Liver (tissue), 8 donors: ENCODE measurements at regions not wholly inside any gene's neighbourhood (a gene's known extent, or its start where the extent isn't known, plus 50 kb on each side); places are given as distances from the start of the nearest gene placed in this dataset.

Experiments used
- DNase-seq: peaks from one replicate; pipeline ENCODE4 v3.0.0-alpha.2; 2017; ENCODE audit warnings: low spot score
- H3K27ac ChIP-seq, 2 donors: one replicate each; pipeline ENCODE4 v1.7.0; 2013; ENCODE audit warnings: inconsistent platforms in 2 of 2, low read length in 2 of 2, control low read depth in 1 of 2, low read depth in 1 of 2, mild to moderate bottlenecking in 1 of 2
- H3K27me3 ChIP-seq, 4 donors: one replicate each; pipeline versions ENCODE4 v1.6.1 to v1.7.0; 2013; ENCODE audit warnings: low read length in 3 of 4, inconsistent platforms in 1 of 4, mild to moderate bottlenecking in 1 of 4, moderate library complexity in 1 of 4; ENCODE audit not compliant: control insufficient read depth in 4 of 4, insufficient read depth in 4 of 4
- H3K36me3 ChIP-seq, 4 donors: one replicate each; pipeline versions ENCODE4 v1.6.1 to v1.7.0; 2013; ENCODE audit warnings: low read length in 3 of 4, mild to moderate bottlenecking in 3 of 4, low read depth in 1 of 4, moderate library complexity in 1 of 4; ENCODE audit not compliant: control insufficient read depth in 4 of 4, insufficient read depth in 3 of 4
- H3K4me1 ChIP-seq, 4 donors: one replicate each; pipeline versions ENCODE4 v1.6.1 to v1.7.0; 2013; ENCODE audit warnings: low read length in 3 of 4, mild to moderate bottlenecking in 3 of 4, moderate library complexity in 1 of 4; ENCODE audit not compliant: control insufficient read depth in 4 of 4, insufficient read depth in 4 of 4
- H3K4me3 ChIP-seq, 3 donors: one replicate each; pipeline versions ENCODE4 v1.6.1 to v1.7.0; 2013; ENCODE audit warnings: low read length in 3 of 3, control low read depth in 1 of 3, low read depth in 1 of 3, mild to moderate bottlenecking in 1 of 3
- H3K9ac ChIP-seq, 2 donors: one replicate each; pipeline ENCODE4 v1.7.0; 2013; ENCODE audit warnings: low read length in 2 of 2, mild to moderate bottlenecking in 2 of 2, moderate library complexity in 2 of 2, control low read depth in 1 of 2, low read depth in 1 of 2
- H3K9me3 ChIP-seq, 4 donors: one replicate each; pipeline versions ENCODE4 v1.6.1 to v1.7.0; 2013; ENCODE audit warnings: low read length in 3 of 4; ENCODE audit not compliant: control insufficient read depth in 4 of 4
- EGR1 ChIP-seq, 2 donors: IDR thresholded peaks; 2 replicates each; pipeline ENCODE4 v1.6.1; 2016 to 2018; ENCODE audit warnings: antibody characterized with exemption in 2 of 2, low read depth in 2 of 2
- FOXA1 ChIP-seq: IDR thresholded peaks from 2 replicates; pipeline ENCODE4 v1.6.1; 2016; ENCODE audit warnings: antibody characterized with exemption
- FOXA2 ChIP-seq: IDR thresholded peaks from 2 replicates; pipeline ENCODE4 v1.6.1; 2016; ENCODE audit warnings: antibody characterized with exemption
- GABPA ChIP-seq, 2 donors: IDR thresholded peaks in 1 of 2; conservative IDR thresholded peaks in 1 of 2; 2 replicates each; pipeline ENCODE4 v1.6.1; 2016; ENCODE audit warnings: antibody characterized with exemption in 2 of 2, mild to moderate bottlenecking in 1 of 2, moderate library complexity in 1 of 2
- HNF4A ChIP-seq, 2 donors: conservative IDR thresholded peaks; 2 replicates each; pipeline ENCODE4 v1.6.1; 2016; ENCODE audit warnings: antibody characterized with exemption in 2 of 2, mild to moderate bottlenecking in 2 of 2
- HNF4G ChIP-seq: IDR thresholded peaks from 2 replicates; pipeline ENCODE4 v1.6.1; 2016; ENCODE audit warnings: antibody characterized with exemption
- JUND ChIP-seq, 2 donors: IDR thresholded peaks; 2 replicates each; pipeline ENCODE4 v1.6.1; 2016; ENCODE audit warnings: antibody characterized with exemption in 2 of 2
- MAX ChIP-seq: IDR thresholded peaks from 2 replicates; pipeline ENCODE4 v1.6.1; 2016; ENCODE audit warnings: antibody characterized with exemption
- NR2F2 ChIP-seq: IDR thresholded peaks from 2 replicates; pipeline ENCODE4 v1.6.1; 2016; ENCODE audit warnings: antibody characterized with exemption
- RAD21 ChIP-seq, 2 donors: IDR thresholded peaks; 2 replicates each; pipeline ENCODE4 v1.6.1; 2016; ENCODE audit warnings: antibody characterized with exemption in 2 of 2, mild to moderate bottlenecking in 2 of 2
- RXRA ChIP-seq, 2 donors: IDR thresholded peaks; 2 replicates each; pipeline ENCODE4 v1.6.1; 2017 to 2018; ENCODE audit warnings: antibody characterized with exemption in 2 of 2, mild to moderate bottlenecking in 1 of 2
- SP1 ChIP-seq: IDR thresholded peaks from 2 replicates; pipeline ENCODE4 v1.6.1; 2018; ENCODE audit warnings: antibody characterized with exemption, mild to moderate bottlenecking
- TAF1 ChIP-seq: conservative IDR thresholded peaks from 2 replicates; pipeline ENCODE4 v1.6.1; 2016; ENCODE audit warnings: antibody characterized with exemption, mild to moderate bottlenecking
- YY1 ChIP-seq: IDR thresholded peaks from 2 replicates; pipeline ENCODE4 v1.6.1; 2016; ENCODE audit warnings: antibody characterized with exemption, mild to moderate bottlenecking
- WGBS: extraction: QIAGEN DNeasy Blood & Tissue Kit; methylation state at CpG from one replicate; pipeline ENCODE4 v1.1.7; 2013; 5-methylcytosine and 5-hydroxymethylcytosine counted together
- TF ChIP-seq, protein P1 (sequence below): IDR thresholded peaks from 2 replicates; pipeline ENCODE4 v1.6.1; 2016; ENCODE audit warnings: antibody characterized with exemption, mild to moderate bottlenecking
- TF ChIP-seq, protein P2 (sequence below): IDR thresholded peaks from 2 replicates; pipeline ENCODE4 v1.6.1; 2016; ENCODE audit warnings: antibody characterized with exemption
- TF ChIP-seq, protein P3 (sequence below): fragments of 150-350 bp; IDR thresholded peaks from 2 replicates; pipeline ENCODE4 v1.5.1; 2017; ENCODE audit warnings: improper control_type of control experiment, low read depth, low read length; ENCODE audit not compliant: missing input control
- TF ChIP-seq, protein P4 (sequence below): IDR thresholded peaks from 2 replicates; pipeline ENCODE4 v1.6.1; 2016; ENCODE audit warnings: antibody characterized with exemption
- donor health status: healthy.
- donor health status: healthy.
- donor health status: healthy.
- donor health status: healthy.
- donor health status: healthy.

- 42% methylated on average over 6 of the region's 6 CpGs for WGBS
- H3K27ac ChIP-seq: no peak overlapping the region
- no peaks in the 10 kb centered on the region for H3K36me3 ChIP-seq
- no peak for TF ChIP-seq GABPA (IDR thresholded peaks at IDR 0.05 in 1 of 2, conservative IDR thresholded peaks at IDR 0.05 in 1 of 2)
- no peak for TF ChIP-seq MAX
- no peak for TF ChIP-seq SP1
- TF ChIP-seq RXRA (IDR thresholded peaks at IDR 0.05): no peak
- TF ChIP-seq JUND (IDR thresholded peaks at IDR 0.05): no peak
- no peak for TF ChIP-seq TAF1
- TF ChIP-seq, protein P1, sequence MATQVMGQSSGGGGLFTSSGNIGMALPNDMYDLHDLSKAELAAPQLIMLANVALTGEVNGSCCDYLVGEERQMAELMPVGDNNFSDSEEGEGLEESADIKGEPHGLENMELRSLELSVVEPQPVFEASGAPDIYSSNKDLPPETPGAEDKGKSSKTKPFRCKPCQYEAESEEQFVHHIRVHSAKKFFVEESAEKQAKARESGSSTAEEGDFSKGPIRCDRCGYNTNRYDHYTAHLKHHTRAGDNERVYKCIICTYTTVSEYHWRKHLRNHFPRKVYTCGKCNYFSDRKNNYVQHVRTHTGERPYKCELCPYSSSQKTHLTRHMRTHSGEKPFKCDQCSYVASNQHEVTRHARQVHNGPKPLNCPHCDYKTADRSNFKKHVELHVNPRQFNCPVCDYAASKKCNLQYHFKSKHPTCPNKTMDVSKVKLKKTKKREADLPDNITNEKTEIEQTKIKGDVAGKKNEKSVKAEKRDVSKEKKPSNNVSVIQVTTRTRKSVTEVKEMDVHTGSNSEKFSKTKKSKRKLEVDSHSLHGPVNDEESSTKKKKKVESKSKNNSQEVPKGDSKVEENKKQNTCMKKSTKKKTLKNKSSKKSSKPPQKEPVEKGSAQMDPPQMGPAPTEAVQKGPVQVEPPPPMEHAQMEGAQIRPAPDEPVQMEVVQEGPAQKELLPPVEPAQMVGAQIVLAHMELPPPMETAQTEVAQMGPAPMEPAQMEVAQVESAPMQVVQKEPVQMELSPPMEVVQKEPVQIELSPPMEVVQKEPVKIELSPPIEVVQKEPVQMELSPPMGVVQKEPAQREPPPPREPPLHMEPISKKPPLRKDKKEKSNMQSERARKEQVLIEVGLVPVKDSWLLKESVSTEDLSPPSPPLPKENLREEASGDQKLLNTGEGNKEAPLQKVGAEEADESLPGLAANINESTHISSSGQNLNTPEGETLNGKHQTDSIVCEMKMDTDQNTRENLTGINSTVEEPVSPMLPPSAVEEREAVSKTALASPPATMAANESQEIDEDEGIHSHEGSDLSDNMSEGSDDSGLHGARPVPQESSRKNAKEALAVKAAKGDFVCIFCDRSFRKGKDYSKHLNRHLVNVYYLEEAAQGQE: no peak
- no peak for TF ChIP-seq YY1
- TF ChIP-seq, protein P2, sequence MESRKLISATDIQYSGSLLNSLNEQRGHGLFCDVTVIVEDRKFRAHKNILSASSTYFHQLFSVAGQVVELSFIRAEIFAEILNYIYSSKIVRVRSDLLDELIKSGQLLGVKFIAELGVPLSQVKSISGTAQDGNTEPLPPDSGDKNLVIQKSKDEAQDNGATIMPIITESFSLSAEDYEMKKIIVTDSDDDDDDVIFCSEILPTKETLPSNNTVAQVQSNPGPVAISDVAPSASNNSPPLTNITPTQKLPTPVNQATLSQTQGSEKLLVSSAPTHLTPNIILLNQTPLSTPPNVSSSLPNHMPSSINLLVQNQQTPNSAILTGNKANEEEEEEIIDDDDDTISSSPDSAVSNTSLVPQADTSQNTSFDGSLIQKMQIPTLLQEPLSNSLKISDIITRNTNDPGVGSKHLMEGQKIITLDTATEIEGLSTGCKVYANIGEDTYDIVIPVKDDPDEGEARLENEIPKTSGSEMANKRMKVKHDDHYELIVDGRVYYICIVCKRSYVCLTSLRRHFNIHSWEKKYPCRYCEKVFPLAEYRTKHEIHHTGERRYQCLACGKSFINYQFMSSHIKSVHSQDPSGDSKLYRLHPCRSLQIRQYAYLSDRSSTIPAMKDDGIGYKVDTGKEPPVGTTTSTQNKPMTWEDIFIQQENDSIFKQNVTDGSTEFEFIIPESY: no peak
- TF ChIP-seq RAD21 (IDR thresholded peaks at IDR 0.05): no peak
- TF ChIP-seq NR2F2: no peak
- TF ChIP-seq HNF4G: no peak
- TF ChIP-seq FOXA2: no peak
- no peak for TF ChIP-seq EGR1 (IDR thresholded peaks at IDR 0.05; ENCODE audit: low read depth in 2 of 2)
- TF ChIP-seq, protein P3, sequence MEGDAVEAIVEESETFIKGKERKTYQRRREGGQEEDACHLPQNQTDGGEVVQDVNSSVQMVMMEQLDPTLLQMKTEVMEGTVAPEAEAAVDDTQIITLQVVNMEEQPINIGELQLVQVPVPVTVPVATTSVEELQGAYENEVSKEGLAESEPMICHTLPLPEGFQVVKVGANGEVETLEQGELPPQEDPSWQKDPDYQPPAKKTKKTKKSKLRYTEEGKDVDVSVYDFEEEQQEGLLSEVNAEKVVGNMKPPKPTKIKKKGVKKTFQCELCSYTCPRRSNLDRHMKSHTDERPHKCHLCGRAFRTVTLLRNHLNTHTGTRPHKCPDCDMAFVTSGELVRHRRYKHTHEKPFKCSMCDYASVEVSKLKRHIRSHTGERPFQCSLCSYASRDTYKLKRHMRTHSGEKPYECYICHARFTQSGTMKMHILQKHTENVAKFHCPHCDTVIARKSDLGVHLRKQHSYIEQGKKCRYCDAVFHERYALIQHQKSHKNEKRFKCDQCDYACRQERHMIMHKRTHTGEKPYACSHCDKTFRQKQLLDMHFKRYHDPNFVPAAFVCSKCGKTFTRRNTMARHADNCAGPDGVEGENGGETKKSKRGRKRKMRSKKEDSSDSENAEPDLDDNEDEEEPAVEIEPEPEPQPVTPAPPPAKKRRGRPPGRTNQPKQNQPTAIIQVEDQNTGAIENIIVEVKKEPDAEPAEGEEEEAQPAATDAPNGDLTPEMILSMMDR: no peak
- TF ChIP-seq, protein P4, sequence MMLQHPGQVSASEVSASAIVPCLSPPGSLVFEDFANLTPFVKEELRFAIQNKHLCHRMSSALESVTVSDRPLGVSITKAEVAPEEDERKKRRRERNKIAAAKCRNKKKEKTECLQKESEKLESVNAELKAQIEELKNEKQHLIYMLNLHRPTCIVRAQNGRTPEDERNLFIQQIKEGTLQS: no peak
- no peak for TF ChIP-seq FOXA1
- no peak for TF ChIP-seq HNF4A (conservative IDR thresholded peaks at IDR 0.05)
- no peak overlapping the region for H3K9ac ChIP-seq
- peaks cover 0 to 2% (median 0%) of the 10 kb centered on the region in 4 donors for H3K27me3 ChIP-seq
- no peaks in the 10 kb centered on the region for H3K4me1 ChIP-seq
- DNase-seq: no peak
- H3K4me3 ChIP-seq: no peak overlapping the region
- no peaks in the 10 kb centered on the region for H3K9me3 ChIP-seq
These were observed 86.6 kb upstream of the OTX2 start for GRCh38 chr14:56896922-56897321.
